CD4-positive, alpha-beta T cell (primary cell): ENCODE measurements at regions not wholly inside any gene's neighbourhood (a gene's known extent, or its start where the extent isn't known, plus 50 kb on each side); places are given as distances from the start of the nearest gene placed in this dataset.

Source experiments
- ATAC-seq: fragments of 200-7000 bp; cut with Tn5 transposase; one replicate; pipeline ENCODE4 v1.10.0; 2022; ENCODE audit warnings: mild to moderate bottlenecking; ENCODE audit not compliant: poor library complexity
- CTCF ChIA-PET: fragments of 350-600 bp; sonication (Branson Sonifier 250); formaldehyde crosslinking; loops from one replicate; lab custom pipeline; 2021; ENCODE audit warnings: antibody characterized with exemption, inconsistent platforms; lab: Charles Lee
- POLR2A ChIA-PET: fragments of 350-600 bp; sonication (Branson Sonifier 250); formaldehyde crosslinking; loops from one replicate; lab custom pipeline; 2021; ENCODE audit warnings: antibody characterized with exemption, inconsistent platforms; lab: Charles Lee
- DNase-seq, 14 experiments: peaks; one replicate each; pipeline ENCODE4 v3.0.0-alpha.2; 2013 to 2020; ENCODE audit warnings: mixed read lengths in 2 of 14
- H3K27ac ChIP-seq, 2 donors: one replicate each; pipeline versions ENCODE4 v1.5.1 to v1.7.0; 2013; ENCODE audit warnings: low read length in 2 of 2, low read depth in 1 of 2, mild to moderate bottlenecking in 1 of 2
- H3K27me3 ChIP-seq, 2 experiments: 1 replicate in 1 of 2; 2 replicates in 1 of 2; pipeline versions ENCODE4 v1.6.1 to v1.7.0; 2013; ENCODE audit warnings: low read length in 2 of 2, control low read depth in 1 of 2, mild to moderate bottlenecking in 1 of 2, moderate library complexity in 1 of 2; ENCODE audit not compliant: insufficient read depth in 2 of 2, control insufficient read depth in 1 of 2
- H3K36me3 ChIP-seq: one replicate; pipeline ENCODE4 v1.6.1; 2013; ENCODE audit warnings: low read length, control low read depth; ENCODE audit not compliant: insufficient read depth
- H3K4me1 ChIP-seq: one replicate; pipeline ENCODE4 v1.6.1; 2013; ENCODE audit warnings: low read length, control low read depth; ENCODE audit not compliant: insufficient read depth
- H3K4me3 ChIP-seq: one replicate; pipeline ENCODE4 v1.5.1; 2013; ENCODE audit warnings: mild to moderate bottlenecking, low read length, moderate library complexity
- H3K9me3 ChIP-seq, 2 experiments: 1 replicate in 1 of 2; 2 replicates in 1 of 2; pipeline versions ENCODE4 v1.6.1 to v1.7.0; 2013; ENCODE audit warnings: low read length in 2 of 2, mild to moderate bottlenecking in 2 of 2, control low read depth in 1 of 2, moderate library complexity in 1 of 2; ENCODE audit not compliant: control insufficient read depth in 1 of 2, insufficient read depth in 1 of 2
- H3K27ac Mint-ChIP-seq: one replicate; pipeline ENCODE4 v1.8.0; 2020; ENCODE audit warnings: mixed read lengths
- H3K27me3 Mint-ChIP-seq: one replicate; pipeline ENCODE4 v1.8.0; 2021; ENCODE audit warnings: mixed read lengths
- H3K36me3 Mint-ChIP-seq: one replicate; pipeline ENCODE4 v1.8.0; 2021; ENCODE audit warnings: low read depth, mixed read lengths
- H3K4me1 Mint-ChIP-seq: one replicate; pipeline ENCODE4 v1.8.0; 2021; ENCODE audit warnings: low read depth, mixed read lengths
- H3K4me3 Mint-ChIP-seq: one replicate; pipeline ENCODE4 v1.8.0; 2020; ENCODE audit warnings: mild to moderate bottlenecking, mixed read lengths
- H3K9me3 Mint-ChIP-seq: one replicate; pipeline ENCODE4 v1.8.0; 2020; ENCODE audit warnings: mixed read lengths
- CTCF ChIP-seq: fragments of 200-600 bp; IDR thresholded peaks from one replicate; pipeline ENCODE4 v1.8.0; 2022; ENCODE audit warnings: antibody characterized with exemption, mild to moderate bottlenecking
- intact Hi-C, 2 experiments: fragments of 100-400 bp; cut with DNase I in 1 of 2; cut with micrococcal nuclease in 1 of 2; formaldehyde crosslinking; loops; one replicate each; pipeline versions ENCODE4 v1.15.1 to v1.9.0; 2023 to 2025; cut with DNase I, micrococcal nuclease

GRCh38 chr6:40854592-40854991 lies 184.4 kb downstream of the UNC5CL start:
- Histone ChIP-seq H3K36me3 (no peaks in the 10 kb centered on the region), H3K4me3 (no peak overlapping the region), H3K27ac (no peak overlapping the region), H3K9me3 (no peaks in the 10 kb centered on the region), H3K4me1 (no peaks in the 10 kb centered on the region), H3K27me3 (peaks cover 0 to 3% of the 10 kb centered on the region in 2 experiments)
- H3K4me3 Mint-ChIP-seq: no peak overlapping the region
- H3K27me3 Mint-ChIP-seq: peaks cover 12% of the 10 kb centered on the region
- no peaks in the 10 kb centered on the region for H3K4me1 Mint-ChIP-seq
- ChIA-PET POLR2A (no interaction called here), CTCF (no interaction called here)
- DNase-seq (no peak), ATAC-seq (no peak)
- no peaks in the 10 kb centered on the region for H3K9me3 Mint-ChIP-seq
- intact Hi-C loops: no loop called here
- H3K27ac Mint-ChIP-seq: no peak overlapping the region
- H3K36me3 Mint-ChIP-seq: no peaks in the 10 kb centered on the region
- TF ChIP-seq CTCF: no peak

- H3K9me3 ChIP-seq: no peaks in the 10 kb centered on the region
- no peak overlapping the region for H3K27ac ChIP-seq
- peak in 1 of 14 experiments; percentile 7 for DNase-seq
- Mint-ChIP-seq H3K9me3 (no peaks in the 10 kb centered on the region), H3K27me3 (peaks cover 5% of the 10 kb centered on the region), H3K36me3 (no peaks in the 10 kb centered on the region), H3K4me3 (no peak overlapping the region), H3K4me1 (no peaks in the 10 kb centered on the region), H3K27ac (no peak overlapping the region)
- H3K27me3 ChIP-seq: peaks cover 0 to 3% of the 10 kb centered on the region in 2 experiments
- no peak for ATAC-seq
- H3K4me3 ChIP-seq: no peak overlapping the region
- intact Hi-C loops: no loop called here
- CTCF ChIA-PET: no interaction called here
- no peaks in the 10 kb centered on the region for H3K36me3 ChIP-seq
- POLR2A ChIA-PET: no interaction called here
- no peaks in the 10 kb centered on the region for H3K4me1 ChIP-seq
- TF ChIP-seq CTCF: peak; percentile 18
These were observed 186.1 kb downstream of the UNC5CL start for GRCh38 chr6:40852779-40853373.

- Mint-ChIP-seq H3K4me3 (no peak overlapping the region), H3K4me1 (no peaks in the 10 kb centered on the region), H3K36me3 (no peaks in the 10 kb centered on the region), H3K9me3 (no peaks in the 10 kb centered on the region), H3K27ac (no peak overlapping the region), H3K27me3 (peaks cover 11% of the 10 kb centered on the region)
- ChIA-PET CTCF (no interaction called here), POLR2A (no interaction called here)
- no peak for TF ChIP-seq CTCF
- H3K27me3 ChIP-seq: peaks cover 2 to 8% of the 10 kb centered on the region in 2 experiments
- intact Hi-C loops: loop anchor here in 1 of 2 experiments (5.0 kb wide), 1 partner anchor 1487 kb away; no protein-coding TSS in a partner anchor
- no peak for DNase-seq
- no peak for ATAC-seq
- no peak overlapping the region for H3K27ac ChIP-seq
- no peak overlapping the region for H3K4me3 ChIP-seq
- no peaks in the 10 kb centered on the region for H3K36me3 ChIP-seq
- H3K9me3 ChIP-seq: no peaks in the 10 kb centered on the region
- no peaks in the 10 kb centered on the region for H3K4me1 ChIP-seq
These were observed 189.5 kb downstream of the UNC5CL start for GRCh38 chr6:40849546-40849945.
